WTC11 (cell line): ENCODE measurements at regions not wholly inside any gene's neighbourhood (a gene's known extent, or its start where the extent isn't known, plus 50 kb on each side); places are given as distances from the start of the nearest gene placed in this dataset.

Experiments
- ATAC-seq: fragments of 200-7000 bp; cut with Tn5 transposase; 2 replicates; pipeline ENCODE4 v1.10.0; 2021; ENCODE audit warnings: mild to moderate bottlenecking, moderate library complexity
- CTCF ChIA-PET: fragments of 300-600 bp; sonication (Branson Sonifier 250); formaldehyde crosslinking; loops from one replicate; lab custom pipeline; 2021; ENCODE audit warnings: antibody characterized with exemption; lab: Charles Lee
- POLR2A ChIA-PET: fragments of 350-600 bp; sonication (Branson Sonifier 250); formaldehyde crosslinking; loops from one replicate; lab custom pipeline; 2021; ENCODE audit warnings: antibody characterized with exemption; lab: Charles Lee
- DNase-seq: peaks from one replicate; pipeline ENCODE4 v3.0.0; 2021; ENCODE audit warnings: low spot score
- H3K27ac Mint-ChIP-seq: 2 replicates; pipeline ENCODE4 v1.8.0; 2021; ENCODE audit warnings: mixed read lengths
- H3K27me3 Mint-ChIP-seq: 2 replicates; pipeline ENCODE4 v1.8.0; 2021; ENCODE audit warnings: low read depth, mild to moderate bottlenecking, moderate library complexity, mixed read lengths
- H3K36me3 Mint-ChIP-seq: 2 replicates; pipeline ENCODE4 v1.8.0; 2021; ENCODE audit warnings: mixed read lengths
- H3K4me1 Mint-ChIP-seq: 2 replicates; pipeline ENCODE4 v1.8.0; 2022; ENCODE audit warnings: mixed read lengths
- H3K4me3 Mint-ChIP-seq: 2 replicates; pipeline ENCODE4 v1.8.0; 2021; ENCODE audit warnings: mild to moderate bottlenecking, moderate library complexity, mixed read lengths
- H3K9me3 Mint-ChIP-seq: 2 replicates; pipeline ENCODE4 v1.8.0; 2021; ENCODE audit warnings: mixed read lengths
- CREM ChIP-seq: sonication (generic); formaldehyde crosslinking; IDR thresholded peaks from 2 replicates; pipeline ENCODE4 v1.8.1; 2022; ENCODE audit warnings: mild to moderate bottlenecking, missing genetic modification reagents, moderate library complexity
- E2F1 ChIP-seq: sonication (generic); formaldehyde crosslinking; IDR thresholded peaks from 2 replicates; pipeline ENCODE4 v1.8.0; 2022; ENCODE audit warnings: mild to moderate bottlenecking, missing genetic modification reagents
- ELF4 ChIP-seq: sonication (generic); formaldehyde crosslinking; IDR thresholded peaks from 2 replicates; pipeline ENCODE4 v1.8.1; 2022; ENCODE audit warnings: low read depth, mild to moderate bottlenecking, moderate library complexity, missing genetic modification reagents
- ERG ChIP-seq: fragments of 250-450 bp; sonication (Bioruptor Pico); IDR thresholded peaks from 2 replicates; pipeline ENCODE4 v1.8.0; 2021; ENCODE audit warnings: mild to moderate bottlenecking
- FOXJ3 ChIP-seq: sonication (generic); formaldehyde crosslinking; IDR thresholded peaks from 2 replicates; pipeline ENCODE4 v1.9.0; 2021; ENCODE audit warnings: missing genetic modification reagents, mild to moderate bottlenecking, borderline replicate concordance
- HMGA2 ChIP-seq: fragments of 250-450 bp; sonication (Bioruptor Pico); IDR thresholded peaks from 2 replicates; pipeline ENCODE4 v1.4.0; 2021; ENCODE audit warnings: mild to moderate bottlenecking, moderate library complexity
- HMGXB4 ChIP-seq: sonication (generic); formaldehyde crosslinking; IDR thresholded peaks from 2 replicates; pipeline ENCODE4 v1.8.1; 2023; ENCODE audit warnings: mild to moderate bottlenecking, moderate library complexity, missing genetic modification reagents
- MAX ChIP-seq: sonication (generic); formaldehyde crosslinking; IDR thresholded peaks from 2 replicates; pipeline ENCODE4 v1.8.0; 2022; ENCODE audit warnings: mild to moderate bottlenecking, missing genetic modification reagents
- RORB ChIP-seq: fragments of 250-450 bp; sonication (Bioruptor Pico); IDR thresholded peaks from 2 replicates; pipeline ENCODE4 v1.9.0; 2021; ENCODE audit warnings: mild to moderate bottlenecking
- SMAD3 ChIP-seq: sonication (generic); formaldehyde crosslinking; IDR thresholded peaks from 2 replicates; pipeline ENCODE4 v1.8.0; 2022; ENCODE audit warnings: missing genetic modification reagents, mild to moderate bottlenecking, borderline replicate concordance
- SOX15 ChIP-seq: fragments of 250-450 bp; sonication (Bioruptor Pico); IDR thresholded peaks from 2 replicates; pipeline ENCODE4 v1.9.0; 2021; ENCODE audit warnings: mild to moderate bottlenecking
- SP1 ChIP-seq: sonication (generic); formaldehyde crosslinking; conservative IDR thresholded peaks from 2 replicates; pipeline ENCODE4 v1.8.1; 2022; ENCODE audit warnings: missing genetic modification reagents
- TCF7 ChIP-seq: sonication (generic); formaldehyde crosslinking; IDR thresholded peaks from 2 replicates; pipeline ENCODE4 v1.8.0; 2022; ENCODE audit warnings: mild to moderate bottlenecking, low read depth, missing genetic modification reagents, moderate library complexity
- USF1 ChIP-seq: sonication (generic); formaldehyde crosslinking; IDR thresholded peaks from 2 replicates; pipeline ENCODE4 v1.8.0; 2022; ENCODE audit warnings: mild to moderate bottlenecking, missing genetic modification reagents
- ZBTB21 ChIP-seq: sonication (generic); formaldehyde crosslinking; IDR thresholded peaks from 2 replicates; pipeline ENCODE4 v1.8.1; 2023; ENCODE audit warnings: mild to moderate bottlenecking, missing genetic modification reagents, borderline replicate concordance
- ZBTB43 ChIP-seq: sonication (generic); formaldehyde crosslinking; IDR thresholded peaks from 2 replicates; pipeline ENCODE4 v1.8.1; 2023; ENCODE audit warnings: mild to moderate bottlenecking, missing genetic modification reagents
- ZNF138 ChIP-seq: sonication (generic); formaldehyde crosslinking; conservative IDR thresholded peaks from 2 replicates; pipeline ENCODE4 v1.8.1; 2022; ENCODE audit warnings: mild to moderate bottlenecking, moderate library complexity, missing genetic modification reagents
- ZNF396 ChIP-seq: fragments of 250-450 bp; sonication (Bioruptor Pico); IDR thresholded peaks from 2 replicates; pipeline ENCODE4 v1.8.0; 2021; ENCODE audit warnings: mild to moderate bottlenecking, moderate library complexity, borderline replicate concordance
- ZNF512 ChIP-seq: sonication (generic); formaldehyde crosslinking; IDR thresholded peaks from 2 replicates; pipeline ENCODE4 v1.8.1; 2022; ENCODE audit warnings: missing genetic modification reagents, borderline replicate concordance
- ZNF671 ChIP-seq: fragments of 250-450 bp; sonication (Bioruptor Pico); IDR thresholded peaks from 2 replicates; pipeline ENCODE4 v1.8.0; 2021; ENCODE audit warnings: mild to moderate bottlenecking

GRCh38 chr6:67248077-67248476 lies 1387.0 kb upstream of the ADGRB3 start (continued):
- no peak for TF ChIP-seq MAX (CRISPR knock-in tag)
- no peak for TF ChIP-seq FOXJ3 (CRISPR knock-in tag)

GRCh38 chr6:67244037-67244436 lies 1391.0 kb upstream of the ADGRB3 start:
- no peak overlapping the region for H3K27ac Mint-ChIP-seq
- no peaks in the 10 kb centered on the region for H3K9me3 Mint-ChIP-seq
- no peak for DNase-seq
- H3K36me3 Mint-ChIP-seq: no peaks in the 10 kb centered on the region
- TF ChIP-seq HMGA2 (CRISPR knock-in tag) (peak; percentile 99), SOX15 (CRISPR knock-in tag) (no peak)
- ChIA-PET POLR2A (no interaction called here), CTCF (no interaction called here)
- no peak overlapping the region for H3K4me3 Mint-ChIP-seq
- ATAC-seq: no peak
- no peaks in the 10 kb centered on the region for H3K27me3 Mint-ChIP-seq
- H3K4me1 Mint-ChIP-seq: no peaks in the 10 kb centered on the region

GRCh38 chr6:67237277-67237676 lies 1397.8 kb upstream of the ADGRB3 start:
- Mint-ChIP-seq H3K4me1 (no peaks in the 10 kb centered on the region), H3K36me3 (no peaks in the 10 kb centered on the region), H3K9me3 (no peaks in the 10 kb centered on the region), H3K27ac (no peak overlapping the region)
- no peak for ATAC-seq
- CTCF ChIA-PET: no interaction called here
- TF ChIP-seq CREM (CRISPR knock-in tag) (no peak), E2F1 (CRISPR knock-in tag) (no peak), RORB (no peak), ERG (CRISPR knock-in tag) (no peak), ZBTB43 (CRISPR knock-in tag) (no peak), HMGXB4 (CRISPR knock-in tag) (no peak), SMAD3 (no peak), ZNF396 (CRISPR knock-in tag) (no peak), ZNF671 (no peak), ELF4 (CRISPR knock-in tag) (no peak), SP1 (CRISPR knock-in tag) (no peak), HMGA2 (CRISPR knock-in tag) (no peak), ZNF138 (CRISPR knock-in tag) (no peak), USF1 (no peak), TCF7 (no peak), ZNF512 (CRISPR knock-in tag) (no peak), ZBTB21 (CRISPR knock-in tag) (no peak)
- TF ChIP-seq, all 79 proteins: peak for 0
- Mint-ChIP-seq H3K27me3 (no peaks in the 10 kb centered on the region), H3K4me3 (no peak overlapping the region)
- POLR2A ChIA-PET: no interaction called here
- no peak for DNase-seq
